ENCODE measurements at regions not wholly inside any gene's neighbourhood (a gene's known extent, or its start where the extent isn't known, plus 50 kb on each side); places are given as distances from the start of the nearest gene placed in this dataset.
A peak's percentile ranks its signal among the peaks of the same experiment; 100 is the strongest.
"Not testable (repeated sequence)": the region's sequence is repeated elsewhere in the genome, so short reads cannot be mapped to it uniquely, and the experiment has no call there.

DNA sequence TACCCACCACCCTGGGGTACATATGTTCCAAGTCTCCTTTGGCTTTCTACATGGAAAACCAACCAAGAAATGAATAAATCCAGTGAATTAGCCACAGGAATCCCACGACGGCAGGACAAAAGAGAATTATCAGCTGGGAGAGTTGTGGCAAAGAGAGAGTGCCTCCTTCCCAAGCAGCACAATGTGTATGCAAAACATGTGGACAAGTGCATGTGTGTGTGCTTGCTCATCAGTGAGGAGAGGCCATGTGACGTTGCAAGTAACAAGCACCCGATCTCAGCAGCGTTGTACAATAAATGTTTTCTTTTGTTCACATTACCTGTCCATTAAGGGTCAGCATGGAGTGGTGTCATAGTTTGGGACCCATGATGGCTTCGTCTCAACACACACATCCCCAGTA lies 50.0 kb upstream of the EMX2 start:
- DNase-seq (ENCODE audit: low spot score) = no peak

GRCh38 chr10:117488004-117488403 lies 54.5 kb upstream of the EMX2 start:
- no peak for DNase-seq (ENCODE audit: low spot score)

DNA sequence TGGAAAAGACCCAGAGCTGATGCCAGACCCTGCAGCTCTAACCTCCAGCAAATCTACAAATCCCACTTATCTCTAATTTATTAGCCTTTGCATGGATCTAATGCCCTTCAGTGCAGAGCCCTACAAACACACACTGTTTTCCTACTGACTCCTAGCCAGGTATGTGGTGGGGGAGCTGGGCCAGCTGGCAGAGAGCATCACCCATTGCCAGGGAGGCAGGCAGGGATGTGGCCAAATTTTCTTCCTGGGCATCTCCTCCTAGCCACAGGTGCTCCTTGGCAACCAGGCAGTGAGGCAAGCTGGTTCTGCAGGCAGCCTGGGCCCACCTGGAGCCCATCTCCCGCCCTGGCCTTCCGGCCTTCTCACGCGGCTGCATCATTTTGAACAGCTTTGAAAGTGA lies 55.9 kb upstream of the EMX2 start:
- DNase-seq (ENCODE audit: low spot score) = no peak

- DNase-seq (ENCODE audit: low spot score) = no peak
Observed at GRCh38 chr10:117483056-117483590, 59.4 kb upstream of the EMX2 start.

DNA sequence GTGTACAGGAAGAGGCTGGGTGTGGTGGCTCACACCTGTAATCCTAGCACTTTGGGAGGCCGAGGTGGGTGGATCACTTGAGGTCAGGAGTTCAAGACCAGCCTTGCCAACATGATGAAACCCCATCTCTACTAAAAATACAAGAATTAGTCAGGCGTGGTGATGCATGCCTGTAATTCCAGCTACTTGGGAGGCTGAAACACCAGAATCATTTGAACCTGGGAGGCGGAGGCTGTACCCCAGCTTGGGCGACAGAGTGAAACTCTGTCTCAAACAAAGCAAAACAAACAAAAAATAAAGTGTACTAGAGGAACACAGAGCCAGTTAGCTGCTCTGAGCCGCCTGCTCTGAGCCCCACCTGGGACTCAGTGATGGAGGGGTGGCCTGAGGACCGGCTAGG lies 61.5 kb upstream of the EMX2 start:
- DNase-seq (ENCODE audit: low spot score) = not testable (repeated sequence)

GRCh38 chr10:117480097-117480496 lies 62.4 kb upstream of the EMX2 start:
- no peak for DNase-seq (ENCODE audit: low spot score)

- DNase-seq (ENCODE audit: low spot score) = peak; percentile 52
Observed at GRCh38 chr10:117477961-117478670, 64.4 kb upstream of the EMX2 start.

- DNase-seq (ENCODE audit: low spot score) = no peak
Observed at GRCh38 chr10:117477211-117477947, 65.2 kb upstream of the EMX2 start.

GRCh38 chr10:117476716-117477115 lies 65.8 kb upstream of the EMX2 start:
- DNase-seq (ENCODE audit: low spot score) = no peak

DNA sequence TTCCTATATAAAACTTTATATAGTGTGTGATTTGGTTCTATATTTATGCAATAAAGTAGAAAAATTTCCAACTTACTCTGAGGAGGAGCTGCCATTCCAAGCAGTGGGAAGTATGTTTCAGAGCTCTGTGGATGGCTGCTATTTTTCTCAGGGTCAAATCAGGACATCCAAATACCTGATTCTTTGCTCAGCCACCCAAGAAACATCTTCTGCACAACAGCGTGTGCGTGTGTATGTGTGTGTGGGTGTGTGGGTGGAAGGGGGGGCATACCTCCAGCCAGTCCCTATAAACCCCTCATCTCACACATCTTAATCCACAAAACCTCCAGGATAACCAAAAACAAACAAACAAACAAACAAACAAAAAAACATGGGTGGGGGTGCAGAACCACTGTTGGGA lies 66.3 kb upstream of the EMX2 start:
- no peak for DNase-seq (ENCODE audit: low spot score)

GRCh38 chr10:117472872-117473271 lies 69.7 kb upstream of the EMX2 start:
- no peak for DNase-seq (ENCODE audit: low spot score)

GRCh38 chr10:117471344-117471874 lies 71.1 kb upstream of the EMX2 start:
- DNase-seq (ENCODE audit: low spot score) = no peak

DNA sequence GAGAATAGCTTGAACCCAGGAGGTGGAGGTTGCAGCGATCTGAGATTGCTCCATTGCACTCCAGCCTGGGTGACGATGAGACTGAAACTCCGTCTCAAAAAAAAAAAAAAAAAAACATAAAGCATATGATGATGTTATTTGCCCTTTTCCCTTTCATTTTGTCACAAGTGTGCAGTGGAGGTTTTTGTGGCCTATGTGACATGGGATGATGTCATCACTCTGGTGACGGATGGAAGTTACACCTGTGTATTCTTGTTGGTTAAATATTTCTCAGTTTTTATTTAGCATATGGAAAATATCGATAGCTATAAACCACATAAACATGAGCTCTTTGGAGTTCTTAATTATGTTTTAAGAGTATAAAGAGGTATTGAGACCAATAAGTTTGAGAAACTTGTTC lies 71.8 kb upstream of the EMX2 start:
- DNase-seq (ENCODE audit: low spot score) = no peak

DNA sequence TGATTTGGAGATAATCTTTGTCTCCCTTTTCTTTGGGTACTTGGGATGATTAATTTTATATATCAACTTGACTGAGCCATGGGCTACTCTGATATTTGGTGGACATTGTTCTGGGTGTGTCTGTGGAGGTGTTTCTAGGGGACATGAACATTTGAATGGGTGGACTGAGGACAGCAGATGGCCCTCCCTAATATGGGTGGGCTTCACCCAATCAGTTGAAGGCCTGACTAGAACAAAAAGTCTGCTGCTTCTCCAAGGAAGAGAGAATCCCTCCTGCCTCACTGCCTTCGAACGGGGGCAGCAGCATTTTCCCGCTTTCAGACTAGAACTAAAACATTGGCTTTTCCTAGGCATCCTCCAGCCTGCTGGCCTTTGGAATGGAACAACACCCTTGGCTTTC lies 73.9 kb upstream of the EMX2 start:
- no peak for DNase-seq (ENCODE audit: low spot score)

GRCh38 chr10:117464176-117464575 lies 78.4 kb upstream of the EMX2 start:
- DNase-seq (ENCODE audit: low spot score) = no peak

- DNase-seq (ENCODE audit: low spot score) = no peak
Observed at GRCh38 chr10:117463545-117463920, 79.0 kb upstream of the EMX2 start.

- DNase-seq (ENCODE audit: low spot score) = no peak
Observed at GRCh38 chr10:117462816-117463544, 79.6 kb upstream of the EMX2 start.

DNA sequence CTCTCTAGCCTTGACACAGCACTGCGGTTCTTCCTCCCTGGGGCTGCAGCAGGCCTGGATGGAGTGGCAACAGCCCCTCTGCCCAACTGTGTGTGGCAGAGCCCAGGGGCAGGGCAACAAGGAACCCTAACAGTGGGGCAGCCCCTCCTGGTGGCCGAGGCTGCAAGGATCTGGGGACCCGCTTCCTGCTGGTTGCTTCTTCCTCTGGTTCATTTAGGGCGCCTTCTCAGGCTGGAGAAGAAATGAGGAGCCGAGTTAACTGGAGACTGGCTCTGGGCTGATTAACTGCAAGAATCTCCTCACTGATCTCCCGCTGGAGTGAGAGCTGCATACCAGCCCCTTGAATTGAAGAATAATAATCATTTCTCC lies 80.1 kb upstream of the EMX2 start:
- no peak for DNase-seq (ENCODE audit: low spot score)

GRCh38 chr10:117461766-117462423 lies 80.7 kb upstream of the EMX2 start:
- peak; percentile 85 for DNase-seq (ENCODE audit: low spot score)

GRCh38 chr10:117460846-117461765 lies 81.4 kb upstream of the EMX2 start:
- no peak for DNase-seq (ENCODE audit: low spot score)

GRCh38 chr10:117458571-117458970 lies 83.3 kb upstream of the PDZD8 start:
- no peak for DNase-seq (ENCODE audit: low spot score)

All from LoVo (cell line).